H1 (cell line): ENCODE measurements at regions not wholly inside any gene's neighbourhood (a gene's known extent, or its start where the extent isn't known, plus 50 kb on each side); places are given as distances from the start of the nearest gene placed in this dataset.

Experiments
- CTCF ChIA-PET: fragments of 300-600 bp; sonication (Branson Sonifier 250); formaldehyde crosslinking; loops from one replicate; lab custom pipeline; 2021; ENCODE audit not compliant: partially characterized antibody; lab: Charles Lee
- POLR2A ChIA-PET: fragments of 300-600 bp; sonication (Branson Sonifier 250); formaldehyde crosslinking; loops from one replicate; lab custom pipeline; 2021; ENCODE audit warnings: inconsistent platforms; ENCODE audit not compliant: partially characterized antibody; lab: Charles Lee
- DNase-seq, 2 experiments: peaks; one replicate each; pipeline versions ENCODE4 v3.0.0 to v3.0.0-alpha.2; 2010 to 2022; ENCODE audit warnings: low spot score in 2 of 2, low read depth in 1 of 2, mixed read lengths in 1 of 2
- FAIRE-seq: peaks from 2 replicates; lab custom pipeline; 2011; peaks lifted over from hg19 to GRCh38; lab: Jason Lieb, UNC
- H2AFZ ChIP-seq: 2 replicates; pipeline ENCODE4 v1.8.1; 2012; ENCODE audit warnings: low read length, inconsistent platforms
- H2AK5ac ChIP-seq: 2 replicates; pipeline ENCODE4 v1.6.1; 2013; ENCODE audit warnings: low read depth, low read length
- H2BK120ac ChIP-seq: replicated peaks from 2 replicates; pipeline ENCODE3; 2013; ENCODE audit warnings: low read depth, low read length, inconsistent platforms
- H2BK12ac ChIP-seq: 2 replicates; pipeline ENCODE4 v1.6.1; 2013; ENCODE audit warnings: low read depth, low read length
- H2BK15ac ChIP-seq: 2 replicates; pipeline ENCODE4 v1.6.1; 2013; ENCODE audit warnings: low read length
- H2BK20ac ChIP-seq: 2 replicates; pipeline ENCODE4 v1.6.1; 2013; ENCODE audit warnings: low read length
- H2BK5ac ChIP-seq: 2 replicates; pipeline ENCODE4 v1.6.1; 2013; ENCODE audit warnings: low read depth, low read length
- H3K14ac ChIP-seq: 2 replicates; pipeline ENCODE4 v1.6.1; 2013; ENCODE audit warnings: inconsistent platforms; ENCODE audit not compliant: insufficient read length
- H3K18ac ChIP-seq: 2 replicates; pipeline ENCODE4 v1.6.1; 2013; ENCODE audit warnings: low read length; ENCODE audit errors: extremely low read depth
- H3K23ac ChIP-seq: 2 replicates; pipeline ENCODE4 v1.6.1; 2013; ENCODE audit warnings: inconsistent platforms; ENCODE audit not compliant: insufficient read length
- H3K23me2 ChIP-seq: 2 replicates; pipeline ENCODE4 v1.6.1; 2013; ENCODE audit warnings: low read depth, low read length
- H3K27ac ChIP-seq: 2 replicates; pipeline ENCODE4 v1.6.1; 2011; ENCODE audit warnings: low read depth, low read length, inconsistent platforms
- H3K27me3 ChIP-seq, 4 experiments: replicated peaks in 1 of 4; 1 replicate in 1 of 4; 2 replicates in 3 of 4; pipeline versions ENCODE4 v1.6.1 to v1.8.1; 2011 to 2013; ENCODE audit warnings: low read length in 3 of 4, mild to moderate bottlenecking in 3 of 4, inconsistent platforms in 2 of 4, mixed read lengths in 2 of 4, moderate library complexity in 1 of 4; ENCODE audit not compliant: control insufficient read depth in 3 of 4, insufficient read depth in 3 of 4; ENCODE audit errors: extremely low read depth in 1 of 4
- H3K36me3 ChIP-seq, 4 experiments: 2 replicates each; pipeline versions ENCODE4 v1.6.1 to v1.8.1; 2011 to 2013; ENCODE audit warnings: mild to moderate bottlenecking in 4 of 4, low read length in 3 of 4, moderate library complexity in 2 of 4, control low read depth in 1 of 4, inconsistent platforms in 1 of 4; ENCODE audit not compliant: insufficient read depth in 4 of 4, control insufficient read depth in 2 of 4
- H3K4ac ChIP-seq: replicated peaks from 2 replicates; pipeline ENCODE3; 2013; ENCODE audit warnings: low read length, low read depth, mixed read lengths, inconsistent platforms; ENCODE audit not compliant: insufficient read length
- H3K4me1 ChIP-seq, 4 experiments: replicated peaks in 1 of 4; 1 replicate in 1 of 4; 2 replicates in 3 of 4; pipeline versions ENCODE4 v1.6.1 to v1.8.1; 2011 to 2013; ENCODE audit warnings: low read length in 3 of 4, inconsistent platforms in 2 of 4, mixed read lengths in 1 of 4; ENCODE audit not compliant: insufficient read depth in 4 of 4, control insufficient read depth in 3 of 4
- H3K4me2 ChIP-seq, 2 experiments: 2 replicates each; pipeline versions ENCODE4 v1.6.1 to v1.8.1; 2011 to 2013; ENCODE audit warnings: low read depth in 2 of 2, low read length in 2 of 2, control low read depth in 1 of 2, inconsistent platforms in 1 of 2, mild to moderate bottlenecking in 1 of 2; ENCODE audit not compliant: insufficient read depth in 1 of 2
- H3K4me3 ChIP-seq, 4 experiments: fragments of 200-600, 300-600 bp in 1 of 4; sonication (generic), shearing (Covaris generic), sonication (Bioruptor Twin) in 1 of 4; 2 replicates each; pipeline versions ENCODE4 v1.5.1 to v1.8.1; 2011 to 2016; ENCODE audit warnings: low read length in 4 of 4, low read depth in 3 of 4, control low read depth in 2 of 4, inconsistent platforms in 2 of 4, mild to moderate bottlenecking in 2 of 4, mixed read lengths in 1 of 4, moderate library complexity in 1 of 4; ENCODE audit not compliant: insufficient read depth in 2 of 4; ENCODE audit errors: extremely low read depth in 1 of 4
- H3K56ac ChIP-seq: replicated peaks from 2 replicates; pipeline ENCODE3; 2013; ENCODE audit warnings: low read depth, mild to moderate bottlenecking, mixed read lengths, low read length, inconsistent platforms; ENCODE audit not compliant: insufficient read length
- H3K79me1 ChIP-seq: 2 replicates; pipeline ENCODE4 v1.6.1; 2013; ENCODE audit warnings: low read depth, low read length, control low read depth
- H3K79me2 ChIP-seq, 2 experiments: 2 replicates each; pipeline versions ENCODE4 v1.6.1 to v1.8.1; 2012 to 2013; ENCODE audit warnings: low read length in 2 of 2, mild to moderate bottlenecking in 2 of 2, inconsistent platforms in 1 of 2; ENCODE audit not compliant: insufficient read depth in 2 of 2, control insufficient read depth in 1 of 2
- H3K9ac ChIP-seq, 4 experiments: replicated peaks in 1 of 4; 1 replicate in 1 of 4; 2 replicates in 3 of 4; pipeline versions ENCODE4 v1.6.1 to v1.8.1; 2011 to 2013; ENCODE audit warnings: low read depth in 3 of 4, low read length in 3 of 4, control low read depth in 2 of 4, mild to moderate bottlenecking in 2 of 4, moderate library complexity in 2 of 4, inconsistent platforms in 1 of 4; ENCODE audit errors: extremely low read depth in 1 of 4
- H3K9me3 ChIP-seq, 2 experiments: 2 replicates each; pipeline versions ENCODE4 v1.6.1 to v1.8.1; 2012 to 2013; ENCODE audit warnings: mild to moderate bottlenecking in 2 of 2, moderate library complexity in 2 of 2, control low read depth in 1 of 2, inconsistent platforms in 1 of 2, low read depth in 1 of 2, low read length in 1 of 2, mixed read lengths in 1 of 2; ENCODE audit not compliant: insufficient read depth in 2 of 2
- H4K20me1 ChIP-seq, 2 experiments: replicated peaks in 1 of 2; 2 replicates each; pipeline versions ENCODE3 to v1.8.1; 2011 to 2013; ENCODE audit warnings: inconsistent platforms in 2 of 2, low read length in 2 of 2, mild to moderate bottlenecking in 1 of 2; ENCODE audit not compliant: insufficient read depth in 2 of 2, control insufficient read depth in 1 of 2
- H4K5ac ChIP-seq: 2 replicates; pipeline ENCODE4 v1.6.1; 2013; ENCODE audit warnings: low read length, low read depth, mixed read lengths, inconsistent platforms; ENCODE audit not compliant: insufficient read length
- H4K8ac ChIP-seq: 2 replicates; pipeline ENCODE4 v1.8.0; 2013; ENCODE audit warnings: mild to moderate bottlenecking, moderate library complexity, low read length, inconsistent platforms; ENCODE audit not compliant: insufficient read depth; ENCODE audit errors: extremely low read depth
- H4K91ac ChIP-seq: replicated peaks from 2 replicates; pipeline ENCODE3; 2013; ENCODE audit warnings: low read length, mixed read lengths, inconsistent platforms; ENCODE audit not compliant: insufficient read length
- CHD1 ChIP-seq: IDR thresholded peaks from 2 replicates; pipeline ENCODE4 v1.6.1; 2012; ENCODE audit warnings: low read depth, low read length, improper control_type of control experiment
- EZH2 ChIP-seq: fragments of 200-600 bp; sonication (generic); IDR thresholded peaks from 2 replicates; pipeline ENCODE4 v1.7.1; 2012; ENCODE audit warnings: low read depth, mild to moderate bottlenecking, moderate library complexity, low read length, inconsistent platforms; ENCODE audit not compliant: severe bottlenecking
- FOSL1 ChIP-seq: IDR thresholded peaks from 2 replicates; pipeline ENCODE4 v1.6.1; 2011; ENCODE audit warnings: mild to moderate bottlenecking, low read depth, low read length, moderate library complexity; ENCODE audit not compliant: insufficient read depth
- JUN ChIP-seq: IDR thresholded peaks from 2 replicates; pipeline ENCODE4 v1.6.1; 2011; ENCODE audit warnings: low read depth, mild to moderate bottlenecking, improper control_type of control experiment, low read length
- NANOG ChIP-seq: IDR thresholded peaks from 2 replicates; pipeline ENCODE4 v1.6.1; 2011; ENCODE audit warnings: low read length, low read depth, mild to moderate bottlenecking, inconsistent platforms; ENCODE audit not compliant: insufficient read depth, poor library complexity, severe bottlenecking
- PHF8 ChIP-seq: fragments of 200-600 bp; sonication (generic); conservative IDR thresholded peaks from 2 replicates; pipeline ENCODE4 v1.7.1; 2012; ENCODE audit warnings: low read depth, mild to moderate bottlenecking, inconsistent platforms, low read length, moderate library complexity
- POU5F1 ChIP-seq: IDR thresholded peaks from 2 replicates; pipeline ENCODE4 v1.6.1; 2011; ENCODE audit warnings: low read depth, mild to moderate bottlenecking, low read length, moderate library complexity
- RFX5 ChIP-seq: IDR thresholded peaks from 2 replicates; pipeline ENCODE4 v1.6.1; 2011; ENCODE audit warnings: low read depth, low read length, improper control_type of control experiment, borderline replicate concordance
- SIRT6 ChIP-seq: IDR thresholded peaks from one replicate; pipeline ENCODE4 v1.7.1; 2012; ENCODE audit warnings: low read length, inconsistent platforms
- SP2 ChIP-seq: IDR thresholded peaks from 2 replicates; pipeline ENCODE4 v1.6.1; 2012; ENCODE audit warnings: mild to moderate bottlenecking, low read length, inconsistent platforms
- SP4 ChIP-seq: IDR thresholded peaks from 2 replicates; pipeline ENCODE4 v1.6.1; 2012; ENCODE audit warnings: low read length, inconsistent platforms
- TBP ChIP-seq: IDR thresholded peaks from 2 replicates; pipeline ENCODE4 v1.6.1; 2011; ENCODE audit warnings: low read depth, low read length, improper control_type of control experiment
- WGBS, 2 experiments: shearing (Covaris generic) in 1 of 2; methylation state at CpG; one replicate each; pipeline versions ENCODE4 v1.1.6 to v1.1.7; 2013 to 2015; ENCODE audit warnings: low lambda C conversion rate in 2 of 2, mixed read lengths in 2 of 2, inconsistent platforms in 1 of 2, low coverage in 1 of 2, missing lambda C conversion rate in 1 of 2; ENCODE audit not compliant: insufficient replicate concordance in 2 of 2, insufficient coverage in 1 of 2, insufficient read length in 1 of 2; ENCODE audit errors: extremely low coverage in 1 of 2, missing lambda C conversion rate in 1 of 2; 5-methylcytosine and 5-hydroxymethylcytosine counted together
- TF ChIP-seq, protein P1 (sequence below): IDR thresholded peaks from 2 replicates; pipeline ENCODE4 v1.6.1; 2012; ENCODE audit warnings: low read length, inconsistent platforms

DNA sequence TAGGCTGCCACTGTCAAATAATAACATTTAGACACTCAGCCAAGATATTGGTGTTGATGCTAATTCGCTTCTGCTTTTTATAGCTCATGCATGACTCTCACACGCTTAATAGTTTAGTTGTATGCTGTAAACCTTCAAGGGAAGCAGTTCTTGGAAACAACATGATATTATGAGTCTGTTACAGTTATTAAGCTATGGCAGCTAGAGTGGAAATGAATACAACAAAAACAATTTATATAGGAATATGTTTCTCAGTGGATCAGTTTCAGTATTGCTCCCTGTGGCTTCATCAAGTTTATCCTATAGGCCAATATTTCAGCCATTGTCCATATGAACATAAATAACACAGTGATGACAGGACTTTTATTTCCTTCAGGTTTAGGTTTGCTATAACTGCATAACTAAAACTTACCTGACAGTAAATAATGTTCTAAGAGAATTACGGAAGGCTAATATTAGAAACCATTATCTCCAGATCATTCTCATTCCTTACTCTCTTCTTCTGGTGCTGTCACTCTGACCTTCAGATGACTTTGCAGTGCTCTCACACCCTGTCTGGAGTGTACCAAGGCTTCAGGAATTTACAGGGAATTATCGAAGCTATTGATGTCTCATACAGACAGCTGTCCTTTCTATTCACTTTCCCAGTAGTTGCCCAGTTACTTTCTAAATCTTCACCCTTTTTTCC, 555.0 kb downstream of the ANKRD50 start:
- ChIA-PET POLR2A (no interaction called here), CTCF (no interaction called here)
- H3K27me3 ChIP-seq: no peaks in the 10 kb centered on the region
- 87% methylated on average over 4 of the region's 4 CpGs; no CpG with 5 or more reads in 1 of the 2 experiments for WGBS, 2 experiments
- H3K27ac ChIP-seq: no peak overlapping the region
- H3K9ac ChIP-seq: no peak overlapping the region
- H2BK5ac ChIP-seq: no peak overlapping the region
- no peaks in the 10 kb centered on the region for H3K9me3 ChIP-seq
- H3K23ac ChIP-seq: no peak overlapping the region
- H4K5ac ChIP-seq: no peak overlapping the region
- no peaks in the 10 kb centered on the region for H4K20me1 ChIP-seq
- FAIRE-seq: no peak
- H3K4me1 ChIP-seq: no peaks in the 10 kb centered on the region
- H2AK5ac ChIP-seq: no peak overlapping the region
- H3K79me1 ChIP-seq: no peaks in the 10 kb centered on the region
- H3K4ac ChIP-seq: no peak overlapping the region
- H2BK15ac ChIP-seq: no peak overlapping the region
- no peak overlapping the region for H2AFZ ChIP-seq
- DNase-seq: no peak
- no peak overlapping the region for H2BK120ac ChIP-seq
- H2BK20ac ChIP-seq: no peak overlapping the region
- no peak overlapping the region for H2BK12ac ChIP-seq
- H4K91ac ChIP-seq: no peak overlapping the region
- H3K4me2 ChIP-seq: no peak overlapping the region
- no peak overlapping the region for H4K8ac ChIP-seq
- no peak overlapping the region for H3K56ac ChIP-seq
- H3K18ac ChIP-seq: no peak overlapping the region
- H3K23me2 ChIP-seq: no peaks in the 10 kb centered on the region
- no peak overlapping the region for H3K4me3 ChIP-seq
- no peaks in the 10 kb centered on the region for H3K36me3 ChIP-seq
- H3K79me2 ChIP-seq: no peaks in the 10 kb centered on the region
- no peak overlapping the region for H3K14ac ChIP-seq
- TF ChIP-seq CHD1 (no peak), FOSL1 (no peak), SIRT6 (no peak), NANOG (no peak), PHF8 (no peak), POU5F1 (no peak), SP2 (no peak), SP4 (no peak), RFX5 (no peak), TBP (no peak), EZH2 (no peak), JUN (no peak)
- TF ChIP-seq, protein P1, sequence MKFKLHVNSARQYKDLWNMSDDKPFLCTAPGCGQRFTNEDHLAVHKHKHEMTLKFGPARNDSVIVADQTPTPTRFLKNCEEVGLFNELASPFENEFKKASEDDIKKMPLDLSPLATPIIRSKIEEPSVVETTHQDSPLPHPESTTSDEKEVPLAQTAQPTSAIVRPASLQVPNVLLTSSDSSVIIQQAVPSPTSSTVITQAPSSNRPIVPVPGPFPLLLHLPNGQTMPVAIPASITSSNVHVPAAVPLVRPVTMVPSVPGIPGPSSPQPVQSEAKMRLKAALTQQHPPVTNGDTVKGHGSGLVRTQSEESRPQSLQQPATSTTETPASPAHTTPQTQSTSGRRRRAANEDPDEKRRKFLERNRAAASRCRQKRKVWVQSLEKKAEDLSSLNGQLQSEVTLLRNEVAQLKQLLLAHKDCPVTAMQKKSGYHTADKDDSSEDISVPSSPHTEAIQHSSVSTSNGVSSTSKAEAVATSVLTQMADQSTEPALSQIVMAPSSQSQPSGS: no peak
